H1 (cell line): ENCODE measurements at regions not wholly inside any gene's neighbourhood (a gene's known extent, or its start where the extent isn't known, plus 50 kb on each side); places are given as distances from the start of the nearest gene placed in this dataset.

Source experiments
- CTCF ChIA-PET: fragments of 300-600 bp; sonication (Branson Sonifier 250); formaldehyde crosslinking; loops from one replicate; lab custom pipeline; 2021; ENCODE audit not compliant: partially characterized antibody; lab: Charles Lee
- POLR2A ChIA-PET: fragments of 300-600 bp; sonication (Branson Sonifier 250); formaldehyde crosslinking; loops from one replicate; lab custom pipeline; 2021; ENCODE audit warnings: inconsistent platforms; ENCODE audit not compliant: partially characterized antibody; lab: Charles Lee
- DNase-seq, 2 experiments: peaks; one replicate each; pipeline versions ENCODE4 v3.0.0 to v3.0.0-alpha.2; 2010 to 2022; ENCODE audit warnings: low spot score in 2 of 2, low read depth in 1 of 2, mixed read lengths in 1 of 2
- FAIRE-seq: peaks from 2 replicates; lab custom pipeline; 2011; peaks lifted over from hg19 to GRCh38; lab: Jason Lieb, UNC
- H2AFZ ChIP-seq: 2 replicates; pipeline ENCODE4 v1.8.1; 2012; ENCODE audit warnings: low read length, inconsistent platforms
- H2AK5ac ChIP-seq: 2 replicates; pipeline ENCODE4 v1.6.1; 2013; ENCODE audit warnings: low read depth, low read length
- H2BK120ac ChIP-seq: replicated peaks from 2 replicates; pipeline ENCODE3; 2013; ENCODE audit warnings: low read depth, low read length, inconsistent platforms
- H2BK12ac ChIP-seq: 2 replicates; pipeline ENCODE4 v1.6.1; 2013; ENCODE audit warnings: low read depth, low read length
- H2BK15ac ChIP-seq: 2 replicates; pipeline ENCODE4 v1.6.1; 2013; ENCODE audit warnings: low read length
- H2BK20ac ChIP-seq: 2 replicates; pipeline ENCODE4 v1.6.1; 2013; ENCODE audit warnings: low read length
- H2BK5ac ChIP-seq: 2 replicates; pipeline ENCODE4 v1.6.1; 2013; ENCODE audit warnings: low read depth, low read length
- H3K14ac ChIP-seq: 2 replicates; pipeline ENCODE4 v1.6.1; 2013; ENCODE audit warnings: inconsistent platforms; ENCODE audit not compliant: insufficient read length
- H3K18ac ChIP-seq: 2 replicates; pipeline ENCODE4 v1.6.1; 2013; ENCODE audit warnings: low read length; ENCODE audit errors: extremely low read depth
- H3K23ac ChIP-seq: 2 replicates; pipeline ENCODE4 v1.6.1; 2013; ENCODE audit warnings: inconsistent platforms; ENCODE audit not compliant: insufficient read length
- H3K23me2 ChIP-seq: 2 replicates; pipeline ENCODE4 v1.6.1; 2013; ENCODE audit warnings: low read depth, low read length
- H3K27ac ChIP-seq: 2 replicates; pipeline ENCODE4 v1.6.1; 2011; ENCODE audit warnings: low read depth, low read length, inconsistent platforms
- H3K27me3 ChIP-seq, 4 experiments: replicated peaks in 1 of 4; 1 replicate in 1 of 4; 2 replicates in 3 of 4; pipeline versions ENCODE4 v1.6.1 to v1.8.1; 2011 to 2013; ENCODE audit warnings: low read length in 3 of 4, mild to moderate bottlenecking in 3 of 4, inconsistent platforms in 2 of 4, mixed read lengths in 2 of 4, moderate library complexity in 1 of 4; ENCODE audit not compliant: control insufficient read depth in 3 of 4, insufficient read depth in 3 of 4; ENCODE audit errors: extremely low read depth in 1 of 4
- H3K36me3 ChIP-seq, 4 experiments: 2 replicates each; pipeline versions ENCODE4 v1.6.1 to v1.8.1; 2011 to 2013; ENCODE audit warnings: mild to moderate bottlenecking in 4 of 4, low read length in 3 of 4, moderate library complexity in 2 of 4, control low read depth in 1 of 4, inconsistent platforms in 1 of 4; ENCODE audit not compliant: insufficient read depth in 4 of 4, control insufficient read depth in 2 of 4
- H3K4ac ChIP-seq: replicated peaks from 2 replicates; pipeline ENCODE3; 2013; ENCODE audit warnings: low read length, low read depth, mixed read lengths, inconsistent platforms; ENCODE audit not compliant: insufficient read length
- H3K4me1 ChIP-seq, 4 experiments: replicated peaks in 1 of 4; 1 replicate in 1 of 4; 2 replicates in 3 of 4; pipeline versions ENCODE4 v1.6.1 to v1.8.1; 2011 to 2013; ENCODE audit warnings: low read length in 3 of 4, inconsistent platforms in 2 of 4, mixed read lengths in 1 of 4; ENCODE audit not compliant: insufficient read depth in 4 of 4, control insufficient read depth in 3 of 4
- H3K4me2 ChIP-seq, 2 experiments: 2 replicates each; pipeline versions ENCODE4 v1.6.1 to v1.8.1; 2011 to 2013; ENCODE audit warnings: low read depth in 2 of 2, low read length in 2 of 2, control low read depth in 1 of 2, inconsistent platforms in 1 of 2, mild to moderate bottlenecking in 1 of 2; ENCODE audit not compliant: insufficient read depth in 1 of 2
- H3K4me3 ChIP-seq, 4 experiments: fragments of 200-600, 300-600 bp in 1 of 4; sonication (generic), shearing (Covaris generic), sonication (Bioruptor Twin) in 1 of 4; 2 replicates each; pipeline versions ENCODE4 v1.5.1 to v1.8.1; 2011 to 2016; ENCODE audit warnings: low read length in 4 of 4, low read depth in 3 of 4, control low read depth in 2 of 4, inconsistent platforms in 2 of 4, mild to moderate bottlenecking in 2 of 4, mixed read lengths in 1 of 4, moderate library complexity in 1 of 4; ENCODE audit not compliant: insufficient read depth in 2 of 4; ENCODE audit errors: extremely low read depth in 1 of 4
- H3K56ac ChIP-seq: replicated peaks from 2 replicates; pipeline ENCODE3; 2013; ENCODE audit warnings: low read depth, mild to moderate bottlenecking, mixed read lengths, low read length, inconsistent platforms; ENCODE audit not compliant: insufficient read length
- H3K79me1 ChIP-seq: 2 replicates; pipeline ENCODE4 v1.6.1; 2013; ENCODE audit warnings: low read depth, low read length, control low read depth
- H3K79me2 ChIP-seq, 2 experiments: 2 replicates each; pipeline versions ENCODE4 v1.6.1 to v1.8.1; 2012 to 2013; ENCODE audit warnings: low read length in 2 of 2, mild to moderate bottlenecking in 2 of 2, inconsistent platforms in 1 of 2; ENCODE audit not compliant: insufficient read depth in 2 of 2, control insufficient read depth in 1 of 2
- H3K9ac ChIP-seq, 4 experiments: replicated peaks in 1 of 4; 1 replicate in 1 of 4; 2 replicates in 3 of 4; pipeline versions ENCODE4 v1.6.1 to v1.8.1; 2011 to 2013; ENCODE audit warnings: low read depth in 3 of 4, low read length in 3 of 4, control low read depth in 2 of 4, mild to moderate bottlenecking in 2 of 4, moderate library complexity in 2 of 4, inconsistent platforms in 1 of 4; ENCODE audit errors: extremely low read depth in 1 of 4
- H3K9me3 ChIP-seq, 2 experiments: 2 replicates each; pipeline versions ENCODE4 v1.6.1 to v1.8.1; 2012 to 2013; ENCODE audit warnings: mild to moderate bottlenecking in 2 of 2, moderate library complexity in 2 of 2, control low read depth in 1 of 2, inconsistent platforms in 1 of 2, low read depth in 1 of 2, low read length in 1 of 2, mixed read lengths in 1 of 2; ENCODE audit not compliant: insufficient read depth in 2 of 2
- H4K20me1 ChIP-seq, 2 experiments: replicated peaks in 1 of 2; 2 replicates each; pipeline versions ENCODE3 to v1.8.1; 2011 to 2013; ENCODE audit warnings: inconsistent platforms in 2 of 2, low read length in 2 of 2, mild to moderate bottlenecking in 1 of 2; ENCODE audit not compliant: insufficient read depth in 2 of 2, control insufficient read depth in 1 of 2
- H4K5ac ChIP-seq: 2 replicates; pipeline ENCODE4 v1.6.1; 2013; ENCODE audit warnings: low read length, low read depth, mixed read lengths, inconsistent platforms; ENCODE audit not compliant: insufficient read length
- H4K8ac ChIP-seq: 2 replicates; pipeline ENCODE4 v1.8.0; 2013; ENCODE audit warnings: mild to moderate bottlenecking, moderate library complexity, low read length, inconsistent platforms; ENCODE audit not compliant: insufficient read depth; ENCODE audit errors: extremely low read depth
- H4K91ac ChIP-seq: replicated peaks from 2 replicates; pipeline ENCODE3; 2013; ENCODE audit warnings: low read length, mixed read lengths, inconsistent platforms; ENCODE audit not compliant: insufficient read length
- CHD2 ChIP-seq: IDR thresholded peaks from 2 replicates; pipeline ENCODE4 v1.6.1; 2012; ENCODE audit warnings: low read length, improper control_type of control experiment
- GTF2F1 ChIP-seq: IDR thresholded peaks from 2 replicates; pipeline ENCODE4 v1.6.1; 2012; ENCODE audit warnings: low read depth, low read length, improper control_type of control experiment, borderline replicate concordance
- TAF1 ChIP-seq: IDR thresholded peaks from 2 replicates; pipeline ENCODE4 v1.6.1; 2011; ENCODE audit warnings: mild to moderate bottlenecking, low read depth, low read length
- TEAD4 ChIP-seq: IDR thresholded peaks from 2 replicates; pipeline ENCODE4 v1.6.1; 2012; ENCODE audit warnings: low read depth, low read length, inconsistent platforms, mixed read lengths
- WGBS, 2 experiments: shearing (Covaris generic) in 1 of 2; methylation state at CpG; one replicate each; pipeline versions ENCODE4 v1.1.6 to v1.1.7; 2013 to 2015; ENCODE audit warnings: low lambda C conversion rate in 2 of 2, mixed read lengths in 2 of 2, inconsistent platforms in 1 of 2, low coverage in 1 of 2, missing lambda C conversion rate in 1 of 2; ENCODE audit not compliant: insufficient replicate concordance in 2 of 2, insufficient coverage in 1 of 2, insufficient read length in 1 of 2; ENCODE audit errors: extremely low coverage in 1 of 2, missing lambda C conversion rate in 1 of 2; 5-methylcytosine and 5-hydroxymethylcytosine counted together

DNA sequence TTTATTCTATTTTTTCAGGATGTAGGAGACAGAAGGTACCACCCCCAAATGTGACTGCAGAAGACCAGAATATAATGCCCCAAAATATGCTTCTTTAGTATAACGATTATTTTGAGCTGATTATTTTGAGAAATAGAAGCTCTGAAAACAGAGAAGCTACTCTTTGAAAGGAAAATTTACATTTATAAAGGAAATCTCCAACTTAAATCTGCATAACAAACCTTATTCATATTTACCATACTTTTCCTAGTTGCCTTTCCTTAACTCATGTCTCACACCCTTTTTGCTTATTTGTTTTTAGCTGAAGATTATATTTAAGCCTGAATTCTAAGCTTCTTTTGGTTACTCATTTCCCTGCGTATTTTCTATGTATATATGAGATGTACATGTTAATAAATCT lies 127.1 kb upstream of the THSD7A start:
- Histone ChIP-seq H3K4me3 (peak overlapping the region in 1 of 4 experiments; percentile 37; a peak in 1 of 8 replicates), H4K91ac (no peak overlapping the region), H2BK5ac (no peak overlapping the region), H3K27ac (no peak overlapping the region), H3K4me1 (peaks cover 0 to 4% (median 0%) of the 10 kb centered on the region in 4 experiments; a peak in 1 of 7 replicates), H4K5ac (peak overlapping the region; percentile 76), H3K23me2 (no peaks in the 10 kb centered on the region), H3K79me2 (no peaks in the 10 kb centered on the region), H3K4me2 (no peak overlapping the region; a peak in 2 of 4 replicates), H3K23ac (no peak overlapping the region), H2BK120ac (no peak overlapping the region), H4K20me1 (no peaks in the 10 kb centered on the region), H3K79me1 (no peaks in the 10 kb centered on the region), H2AFZ (no peak overlapping the region), H4K8ac (no peak overlapping the region), H2BK15ac (no peak overlapping the region), H3K27me3 (no peaks in the 10 kb centered on the region), H2BK12ac (no peak overlapping the region), H3K9ac (no peak overlapping the region), H3K18ac (no peak overlapping the region), H3K14ac (no peak overlapping the region), H2BK20ac (no peak overlapping the region), H3K36me3 (no peaks in the 10 kb centered on the region), H2AK5ac (no peak overlapping the region), H3K4ac (no peak overlapping the region), H3K56ac (no peak overlapping the region)
- CTCF ChIA-PET: interaction anchor here (0.6 kb wide), 1 partner anchor 10 kb away, joined by 3 read pairs; no protein-coding TSS in a partner anchor
- FAIRE-seq: no peak
- 67% methylated on average over 2 of the region's 2 CpGs; no CpG with 5 or more reads in 1 of the 2 experiments for WGBS, 2 experiments
- DNase-seq: no peak
- POLR2A ChIA-PET: no interaction called here
- TF ChIP-seq TEAD4 (no peak), CHD2 (no peak), TAF1 (no peak), GTF2F1 (no peak)
- TF ChIP-seq, all 59 proteins: peak for 0
- H3K9me3 ChIP-seq: no peaks in the 10 kb centered on the region; a peak in 1 of 4 replicates
